H1 (cell line): ENCODE measurements at regions not wholly inside any gene's neighbourhood (a gene's known extent, or its start where the extent isn't known, plus 50 kb on each side); places are given as distances from the start of the nearest gene placed in this dataset.
A peak's percentile ranks its signal among the peaks of the same experiment; 100 is the strongest.

ENCODE experiments used
- ATF3 ChIP-seq: IDR thresholded peaks from 2 replicates; pipeline ENCODE4 v1.6.1; 2011; ENCODE audit warnings: low read depth, mild to moderate bottlenecking, low read length; ENCODE audit not compliant: insufficient read depth
- CHD1 ChIP-seq: IDR thresholded peaks from 2 replicates; pipeline ENCODE4 v1.6.1; 2012; ENCODE audit warnings: low read depth, low read length, improper control_type of control experiment
- EGR1 ChIP-seq: IDR thresholded peaks from 2 replicates; pipeline ENCODE4 v1.6.1; 2011; ENCODE audit warnings: low read depth, low read length, borderline replicate concordance
- EP300 ChIP-seq, 2 experiments: IDR thresholded peaks; 1 replicate in 1 of 2; 2 replicates in 1 of 2; pipeline ENCODE4 v1.6.1; 2011 to 2012; ENCODE audit warnings: low read depth in 2 of 2, low read length in 2 of 2, mild to moderate bottlenecking in 2 of 2, borderline replicate concordance in 1 of 2, inconsistent platforms in 1 of 2, moderate library complexity in 1 of 2
- NRF1 ChIP-seq: IDR thresholded peaks from 2 replicates; pipeline ENCODE4 v1.6.1; 2011; ENCODE audit warnings: mild to moderate bottlenecking, low read depth, low read length, improper control_type of control experiment
- POU5F1 ChIP-seq: IDR thresholded peaks from 2 replicates; pipeline ENCODE4 v1.6.1; 2011; ENCODE audit warnings: low read depth, mild to moderate bottlenecking, low read length, moderate library complexity
- RAD21 ChIP-seq, 2 experiments: IDR thresholded peaks in 1 of 2; conservative IDR thresholded peaks in 1 of 2; 2 replicates each; pipeline ENCODE4 v1.6.1; 2011; ENCODE audit warnings: low read depth in 2 of 2, low read length in 2 of 2, improper control_type of control experiment in 1 of 2, inconsistent platforms in 1 of 2, mild to moderate bottlenecking in 1 of 2, moderate library complexity in 1 of 2
- RXRA ChIP-seq: IDR thresholded peaks from 2 replicates; pipeline ENCODE4 v1.6.1; 2011; ENCODE audit warnings: low read depth, mild to moderate bottlenecking, low read length, moderate library complexity; ENCODE audit not compliant: insufficient read depth
- SP1 ChIP-seq: IDR thresholded peaks from 2 replicates; pipeline ENCODE4 v1.6.1; 2011; ENCODE audit warnings: low read depth, low read length
- SP4 ChIP-seq: IDR thresholded peaks from 2 replicates; pipeline ENCODE4 v1.6.1; 2012; ENCODE audit warnings: low read length, inconsistent platforms
- TF ChIP-seq, protein P1 (sequence below): fragments of 300-600 bp; sonication (generic); IDR thresholded peaks from 2 replicates; pipeline ENCODE4 v1.7.1; 2012; ENCODE audit warnings: low read length, moderate library complexity, mild to moderate bottlenecking, inconsistent platforms; ENCODE audit not compliant: insufficient replicate concordance

GRCh38 chr11:119479685-119480275 lies 56.8 kb upstream of the THY1 start (continued):
- TF ChIP-seq, protein P1, sequence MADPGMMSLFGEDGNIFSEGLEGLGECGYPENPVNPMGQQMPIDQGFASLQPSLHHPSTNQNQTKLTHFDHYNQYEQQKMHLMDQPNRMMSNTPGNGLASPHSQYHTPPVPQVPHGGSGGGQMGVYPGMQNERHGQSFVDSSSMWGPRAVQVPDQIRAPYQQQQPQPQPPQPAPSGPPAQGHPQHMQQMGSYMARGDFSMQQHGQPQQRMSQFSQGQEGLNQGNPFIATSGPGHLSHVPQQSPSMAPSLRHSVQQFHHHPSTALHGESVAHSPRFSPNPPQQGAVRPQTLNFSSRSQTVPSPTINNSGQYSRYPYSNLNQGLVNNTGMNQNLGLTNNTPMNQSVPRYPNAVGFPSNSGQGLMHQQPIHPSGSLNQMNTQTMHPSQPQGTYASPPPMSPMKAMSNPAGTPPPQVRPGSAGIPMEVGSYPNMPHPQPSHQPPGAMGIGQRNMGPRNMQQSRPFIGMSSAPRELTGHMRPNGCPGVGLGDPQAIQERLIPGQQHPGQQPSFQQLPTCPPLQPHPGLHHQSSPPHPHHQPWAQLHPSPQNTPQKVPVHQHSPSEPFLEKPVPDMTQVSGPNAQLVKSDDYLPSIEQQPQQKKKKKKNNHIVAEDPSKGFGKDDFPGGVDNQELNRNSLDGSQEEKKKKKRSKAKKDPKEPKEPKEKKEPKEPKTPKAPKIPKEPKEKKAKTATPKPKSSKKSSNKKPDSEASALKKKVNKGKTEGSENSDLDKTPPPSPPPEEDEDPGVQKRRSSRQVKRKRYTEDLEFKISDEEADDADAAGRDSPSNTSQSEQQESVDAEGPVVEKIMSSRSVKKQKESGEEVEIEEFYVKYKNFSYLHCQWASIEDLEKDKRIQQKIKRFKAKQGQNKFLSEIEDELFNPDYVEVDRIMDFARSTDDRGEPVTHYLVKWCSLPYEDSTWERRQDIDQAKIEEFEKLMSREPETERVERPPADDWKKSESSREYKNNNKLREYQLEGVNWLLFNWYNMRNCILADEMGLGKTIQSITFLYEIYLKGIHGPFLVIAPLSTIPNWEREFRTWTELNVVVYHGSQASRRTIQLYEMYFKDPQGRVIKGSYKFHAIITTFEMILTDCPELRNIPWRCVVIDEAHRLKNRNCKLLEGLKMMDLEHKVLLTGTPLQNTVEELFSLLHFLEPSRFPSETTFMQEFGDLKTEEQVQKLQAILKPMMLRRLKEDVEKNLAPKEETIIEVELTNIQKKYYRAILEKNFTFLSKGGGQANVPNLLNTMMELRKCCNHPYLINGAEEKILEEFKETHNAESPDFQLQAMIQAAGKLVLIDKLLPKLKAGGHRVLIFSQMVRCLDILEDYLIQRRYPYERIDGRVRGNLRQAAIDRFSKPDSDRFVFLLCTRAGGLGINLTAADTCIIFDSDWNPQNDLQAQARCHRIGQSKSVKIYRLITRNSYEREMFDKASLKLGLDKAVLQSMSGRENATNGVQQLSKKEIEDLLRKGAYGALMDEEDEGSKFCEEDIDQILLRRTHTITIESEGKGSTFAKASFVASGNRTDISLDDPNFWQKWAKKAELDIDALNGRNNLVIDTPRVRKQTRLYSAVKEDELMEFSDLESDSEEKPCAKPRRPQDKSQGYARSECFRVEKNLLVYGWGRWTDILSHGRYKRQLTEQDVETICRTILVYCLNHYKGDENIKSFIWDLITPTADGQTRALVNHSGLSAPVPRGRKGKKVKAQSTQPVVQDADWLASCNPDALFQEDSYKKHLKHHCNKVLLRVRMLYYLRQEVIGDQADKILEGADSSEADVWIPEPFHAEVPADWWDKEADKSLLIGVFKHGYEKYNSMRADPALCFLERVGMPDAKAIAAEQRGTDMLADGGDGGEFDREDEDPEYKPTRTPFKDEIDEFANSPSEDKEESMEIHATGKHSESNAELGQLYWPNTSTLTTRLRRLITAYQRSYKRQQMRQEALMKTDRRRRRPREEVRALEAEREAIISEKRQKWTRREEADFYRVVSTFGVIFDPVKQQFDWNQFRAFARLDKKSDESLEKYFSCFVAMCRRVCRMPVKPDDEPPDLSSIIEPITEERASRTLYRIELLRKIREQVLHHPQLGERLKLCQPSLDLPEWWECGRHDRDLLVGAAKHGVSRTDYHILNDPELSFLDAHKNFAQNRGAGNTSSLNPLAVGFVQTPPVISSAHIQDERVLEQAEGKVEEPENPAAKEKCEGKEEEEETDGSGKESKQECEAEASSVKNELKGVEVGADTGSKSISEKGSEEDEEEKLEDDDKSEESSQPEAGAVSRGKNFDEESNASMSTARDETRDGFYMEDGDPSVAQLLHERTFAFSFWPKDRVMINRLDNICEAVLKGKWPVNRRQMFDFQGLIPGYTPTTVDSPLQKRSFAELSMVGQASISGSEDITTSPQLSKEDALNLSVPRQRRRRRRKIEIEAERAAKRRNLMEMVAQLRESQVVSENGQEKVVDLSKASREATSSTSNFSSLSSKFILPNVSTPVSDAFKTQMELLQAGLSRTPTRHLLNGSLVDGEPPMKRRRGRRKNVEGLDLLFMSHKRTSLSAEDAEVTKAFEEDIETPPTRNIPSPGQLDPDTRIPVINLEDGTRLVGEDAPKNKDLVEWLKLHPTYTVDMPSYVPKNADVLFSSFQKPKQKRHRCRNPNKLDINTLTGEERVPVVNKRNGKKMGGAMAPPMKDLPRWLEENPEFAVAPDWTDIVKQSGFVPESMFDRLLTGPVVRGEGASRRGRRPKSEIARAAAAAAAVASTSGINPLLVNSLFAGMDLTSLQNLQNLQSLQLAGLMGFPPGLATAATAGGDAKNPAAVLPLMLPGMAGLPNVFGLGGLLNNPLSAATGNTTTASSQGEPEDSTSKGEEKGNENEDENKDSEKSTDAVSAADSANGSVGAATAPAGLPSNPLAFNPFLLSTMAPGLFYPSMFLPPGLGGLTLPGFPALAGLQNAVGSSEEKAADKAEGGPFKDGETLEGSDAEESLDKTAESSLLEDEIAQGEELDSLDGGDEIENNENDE: no peak
- TF ChIP-seq NRF1 (no peak), EP300 (IDR thresholded peaks at IDR 0.05; ENCODE audit: borderline replicate concordance in 1 of 2, low read depth in 2 of 2, low read length in 2 of 2) (no peak), SP1 (no peak), POU5F1 (no peak), RAD21 (IDR thresholded peaks at IDR 0.05 in 1 of 2, conservative IDR thresholded peaks at IDR 0.05 in 1 of 2; ENCODE audit: low read depth in 2 of 2, low read length in 2 of 2) (peak; percentile 45 to 58), RXRA (no peak), ATF3 (0 out of 2 replicates have a peak, but pooled peaks have one; percentile 15), CHD1 (no peak), EGR1 (no peak), SP4 (no peak)
